Lung microvascular endothelial cell (primary cell): ENCODE measurements at regions not wholly inside any gene's neighbourhood (a gene's known extent, or its start where the extent isn't known, plus 50 kb on each side); places are given as distances from the start of the nearest gene placed in this dataset.

ENCODE experiments used
- DNase-seq, 2 donors: peaks; one replicate each; pipeline versions ENCODE4 v3.0.0 to v3.0.0-alpha.2; 2010; ENCODE audit warnings: low read depth in 2 of 2

- DNase-seq: peak; percentile 15 to 40
Measured at GRCh38 chr3:34011171-34012101, 213.0 kb downstream of the PDCD6IP start.

- peak; percentile 16 to 91 for DNase-seq
Measured at GRCh38 chr3:34012102-34012461, 213.7 kb downstream of the PDCD6IP start.

GRCh38 chr3:34013818-34014570 lies 215.6 kb downstream of the PDCD6IP start:
- DNase-seq: no peak

GRCh38 chr3:34015204-34016142 lies 217.0 kb downstream of the PDCD6IP start:
- peak in 1 of 2 donors; percentile 8 for DNase-seq

- no peak for DNase-seq
Measured at GRCh38 chr3:34016925-34017587, 218.6 kb downstream of the PDCD6IP start.

- no peak for DNase-seq
Measured at GRCh38 chr3:34017757-34018156, 219.3 kb downstream of the PDCD6IP start.

GRCh38 chr3:34019158-34019557 lies 220.7 kb downstream of the PDCD6IP start:
- DNase-seq: no peak

GRCh38 chr3:34020170-34020569 lies 221.7 kb downstream of the PDCD6IP start:
- no peak for DNase-seq

GRCh38 chr3:34020726-34021680 lies 222.6 kb downstream of the PDCD6IP start:
- no peak for DNase-seq

- DNase-seq: no peak
Measured at GRCh38 chr3:34022147-34022546, 223.7 kb downstream of the PDCD6IP start.

GRCh38 chr3:34024447-34025240 lies 226.2 kb downstream of the PDCD6IP start:
- no peak for DNase-seq

- no peak for DNase-seq
Measured at GRCh38 chr3:34033839-34034238, 235.4 kb downstream of the PDCD6IP start.

- no peak for DNase-seq
Measured at GRCh38 chr3:34034840-34035239, 236.4 kb downstream of the PDCD6IP start.

- no peak for DNase-seq
Measured at GRCh38 chr3:34035775-34036174, 237.3 kb downstream of the PDCD6IP start.

- DNase-seq: no peak
Measured at GRCh38 chr3:34037260-34037659, 238.8 kb downstream of the PDCD6IP start.

GRCh38 chr3:34038131-34038530 lies 239.7 kb downstream of the PDCD6IP start:
- DNase-seq: no peak

GRCh38 chr3:34046154-34046553 lies 247.7 kb downstream of the PDCD6IP start:
- DNase-seq: no peak

GRCh38 chr3:34053626-34054025 lies 255.2 kb downstream of the PDCD6IP start:
- no peak for DNase-seq
